Neural cell (in vitro differentiated cells): ENCODE measurements at regions not wholly inside any gene's neighbourhood (a gene's known extent, or its start where the extent isn't known, plus 50 kb on each side); places are given as distances from the start of the nearest gene placed in this dataset.

ENCODE experiments used
- H2AFZ ChIP-seq: fragments of 200-600, 300-800 bp; sonication (generic), shearing (Covaris generic); 2 replicates; pipeline ENCODE4 v1.6.0; 2014; ENCODE audit warnings: low read depth, mild to moderate bottlenecking, antibody characterized with exemption, low read length, moderate library complexity
- H3F3A ChIP-seq: fragments of 200-600 bp; shearing (Covaris generic); 2 replicates; pipeline ENCODE4 v1.6.1; 2016; ENCODE audit warnings: mild to moderate bottlenecking, moderate library complexity, mixed read lengths, antibody characterized with exemption, low read length; ENCODE audit not compliant: insufficient read depth, poor library complexity, severe bottlenecking
- H3K27ac ChIP-seq: fragments of 200-600, 300-800 bp; sonication (generic), shearing (Covaris generic); 2 replicates; pipeline ENCODE4 v1.5.1; 2014; ENCODE audit warnings: mild to moderate bottlenecking, low read length, moderate library complexity
- H3K27me3 ChIP-seq: fragments of 300-800, 200-600 bp; sonication (generic), shearing (Covaris generic); 2 replicates; pipeline ENCODE4 v1.6.0; 2014; ENCODE audit warnings: mild to moderate bottlenecking, low read depth, low read length, moderate library complexity; ENCODE audit not compliant: insufficient read depth
- H3K36me3 ChIP-seq: fragments of 300-800, 200-600 bp; sonication (generic), shearing (Covaris generic); 2 replicates; pipeline ENCODE4 v1.5.1; 2014; ENCODE audit warnings: mild to moderate bottlenecking, antibody characterized with exemption, low read length, moderate library complexity; ENCODE audit not compliant: insufficient read depth
- H3K4me2 ChIP-seq: fragments of 300-800, 200-600 bp; sonication (generic), shearing (Covaris generic); 2 replicates; pipeline ENCODE4 v1.6.0; 2014; ENCODE audit warnings: mild to moderate bottlenecking, low read length
- H3K4me3 ChIP-seq: fragments of 300-800, 200-600 bp; sonication (generic), shearing (Covaris generic); 2 replicates; pipeline ENCODE4 v1.5.1; 2014; ENCODE audit warnings: mild to moderate bottlenecking, low read length, moderate library complexity
- H3K79me2 ChIP-seq: fragments of 200-600 bp; shearing (Covaris generic); replicated peaks from 2 replicates; pipeline ENCODE4 v1.6.0; 2014; ENCODE audit warnings: mild to moderate bottlenecking, low read length, moderate library complexity; ENCODE audit not compliant: insufficient read depth
- H3K9ac ChIP-seq: fragments of 300-800, 200-600 bp; sonication (generic), shearing (Covaris generic); 2 replicates; pipeline ENCODE4 v1.6.1; 2016; ENCODE audit warnings: mild to moderate bottlenecking, low read length, mixed read lengths
- H3K9me2 ChIP-seq: fragments of 200-600 bp; shearing (Covaris generic); 2 replicates; pipeline ENCODE4 v1.6.1; 2016; ENCODE audit warnings: mild to moderate bottlenecking, low read length, mixed read lengths; ENCODE audit not compliant: insufficient read depth
- H3K9me3 ChIP-seq: fragments of 200-600, 300-800 bp; sonication (generic), shearing (Covaris generic); 2 replicates; pipeline ENCODE4 v1.6.1; 2016; ENCODE audit warnings: mild to moderate bottlenecking, mixed run types, low read length, moderate library complexity, mixed read lengths
- H4K20me1 ChIP-seq: fragments of 200-600 bp; shearing (Covaris generic); 2 replicates; pipeline ENCODE4 v1.6.1; 2016; ENCODE audit warnings: mild to moderate bottlenecking, mixed run types; ENCODE audit not compliant: insufficient read depth
- EP300 ChIP-seq: fragments of 450-650 bp; conservative IDR thresholded peaks from 2 replicates; pipeline ENCODE4 v1.6.1; 2014; ENCODE audit warnings: antibody characterized with exemption, mild to moderate bottlenecking, moderate library complexity; ENCODE audit not compliant: poor library complexity, severe bottlenecking
- EZH2 ChIP-seq: fragments of 200-600, 300-800 bp; shearing (Covaris generic), sonication (generic); IDR thresholded peaks from 2 replicates; pipeline ENCODE4 v1.6.1; 2014; ENCODE audit warnings: antibody characterized with exemption, low read length, borderline replicate concordance, mild to moderate bottlenecking; ENCODE audit not compliant: insufficient read depth, poor library complexity, severe bottlenecking
- MXI1 ChIP-seq: fragments of 450-650 bp; conservative IDR thresholded peaks from 2 replicates; pipeline ENCODE4 v1.6.1; 2014; ENCODE audit warnings: antibody characterized with exemption, mild to moderate bottlenecking; ENCODE audit not compliant: poor library complexity, severe bottlenecking
- POLR2AphosphoS5 ChIP-seq: IDR thresholded peaks from 2 replicates; pipeline ENCODE4 v1.6.1; 2012
- RAD21 ChIP-seq: fragments of 450-650 bp; conservative IDR thresholded peaks from 2 replicates; pipeline ENCODE4 v1.6.1; 2014; ENCODE audit warnings: antibody characterized with exemption, mild to moderate bottlenecking, moderate library complexity
- SMC3 ChIP-seq: fragments of 450-650 bp; conservative IDR thresholded peaks from 2 replicates; pipeline ENCODE4 v1.6.1; 2014; ENCODE audit warnings: antibody characterized with exemption, mild to moderate bottlenecking, moderate library complexity; ENCODE audit not compliant: poor library complexity
- TAF1 ChIP-seq: IDR thresholded peaks from 2 replicates; pipeline ENCODE4 v1.6.1; 2012; ENCODE audit warnings: low read depth
- TF ChIP-seq, protein P1 (sequence below): fragments of 450-650 bp; IDR thresholded peaks from 2 replicates; pipeline ENCODE4 v1.5.1; 2014; ENCODE audit warnings: antibody characterized with exemption, mild to moderate bottlenecking, moderate library complexity; ENCODE audit not compliant: poor library complexity, severe bottlenecking
- TF ChIP-seq, protein P2 (sequence below): IDR thresholded peaks from 2 replicates; pipeline ENCODE4 v1.6.1; 2012; ENCODE audit warnings: borderline replicate concordance

DNA sequence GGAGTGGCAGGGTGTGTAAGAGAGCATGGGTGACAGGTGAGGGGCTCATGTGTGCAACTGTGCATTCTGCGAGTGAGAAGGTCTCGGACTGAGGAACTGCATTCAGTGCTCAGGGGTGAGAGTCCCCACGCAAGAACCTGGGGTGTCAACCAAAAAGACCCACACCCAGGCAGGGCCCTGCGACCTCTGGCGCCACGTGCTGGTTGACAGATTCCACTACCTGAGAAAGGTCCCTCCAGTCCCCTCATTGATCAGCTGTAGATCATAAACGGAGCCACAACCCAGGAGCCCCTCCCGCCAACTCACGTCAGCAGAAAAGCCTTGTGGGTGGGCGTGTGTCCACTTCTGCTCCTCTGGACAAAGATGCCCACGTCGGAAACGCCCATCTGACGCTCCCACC is 98.7 kb downstream of the ASCL4 start:
- H3K9me3 ChIP-seq, result no peaks in the 10 kb centered on the region
- H2AFZ ChIP-seq, result no peak overlapping the region
- no peak overlapping the region for H3K9ac ChIP-seq
- no peak overlapping the region for H3K27ac ChIP-seq
- H4K20me1 ChIP-seq, result no peaks in the 10 kb centered on the region
- no peaks in the 10 kb centered on the region for H3K79me2 ChIP-seq
- no peaks in the 10 kb centered on the region for H3K9me2 ChIP-seq
- H3F3A ChIP-seq, result no peaks in the 10 kb centered on the region
- H3K36me3 ChIP-seq, result no peaks in the 10 kb centered on the region
- TF ChIP-seq, protein P1, sequence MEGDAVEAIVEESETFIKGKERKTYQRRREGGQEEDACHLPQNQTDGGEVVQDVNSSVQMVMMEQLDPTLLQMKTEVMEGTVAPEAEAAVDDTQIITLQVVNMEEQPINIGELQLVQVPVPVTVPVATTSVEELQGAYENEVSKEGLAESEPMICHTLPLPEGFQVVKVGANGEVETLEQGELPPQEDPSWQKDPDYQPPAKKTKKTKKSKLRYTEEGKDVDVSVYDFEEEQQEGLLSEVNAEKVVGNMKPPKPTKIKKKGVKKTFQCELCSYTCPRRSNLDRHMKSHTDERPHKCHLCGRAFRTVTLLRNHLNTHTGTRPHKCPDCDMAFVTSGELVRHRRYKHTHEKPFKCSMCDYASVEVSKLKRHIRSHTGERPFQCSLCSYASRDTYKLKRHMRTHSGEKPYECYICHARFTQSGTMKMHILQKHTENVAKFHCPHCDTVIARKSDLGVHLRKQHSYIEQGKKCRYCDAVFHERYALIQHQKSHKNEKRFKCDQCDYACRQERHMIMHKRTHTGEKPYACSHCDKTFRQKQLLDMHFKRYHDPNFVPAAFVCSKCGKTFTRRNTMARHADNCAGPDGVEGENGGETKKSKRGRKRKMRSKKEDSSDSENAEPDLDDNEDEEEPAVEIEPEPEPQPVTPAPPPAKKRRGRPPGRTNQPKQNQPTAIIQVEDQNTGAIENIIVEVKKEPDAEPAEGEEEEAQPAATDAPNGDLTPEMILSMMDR, result no peak
- no peak for TF ChIP-seq EZH2
- no peak for TF ChIP-seq MXI1
- TF ChIP-seq, protein P2, sequence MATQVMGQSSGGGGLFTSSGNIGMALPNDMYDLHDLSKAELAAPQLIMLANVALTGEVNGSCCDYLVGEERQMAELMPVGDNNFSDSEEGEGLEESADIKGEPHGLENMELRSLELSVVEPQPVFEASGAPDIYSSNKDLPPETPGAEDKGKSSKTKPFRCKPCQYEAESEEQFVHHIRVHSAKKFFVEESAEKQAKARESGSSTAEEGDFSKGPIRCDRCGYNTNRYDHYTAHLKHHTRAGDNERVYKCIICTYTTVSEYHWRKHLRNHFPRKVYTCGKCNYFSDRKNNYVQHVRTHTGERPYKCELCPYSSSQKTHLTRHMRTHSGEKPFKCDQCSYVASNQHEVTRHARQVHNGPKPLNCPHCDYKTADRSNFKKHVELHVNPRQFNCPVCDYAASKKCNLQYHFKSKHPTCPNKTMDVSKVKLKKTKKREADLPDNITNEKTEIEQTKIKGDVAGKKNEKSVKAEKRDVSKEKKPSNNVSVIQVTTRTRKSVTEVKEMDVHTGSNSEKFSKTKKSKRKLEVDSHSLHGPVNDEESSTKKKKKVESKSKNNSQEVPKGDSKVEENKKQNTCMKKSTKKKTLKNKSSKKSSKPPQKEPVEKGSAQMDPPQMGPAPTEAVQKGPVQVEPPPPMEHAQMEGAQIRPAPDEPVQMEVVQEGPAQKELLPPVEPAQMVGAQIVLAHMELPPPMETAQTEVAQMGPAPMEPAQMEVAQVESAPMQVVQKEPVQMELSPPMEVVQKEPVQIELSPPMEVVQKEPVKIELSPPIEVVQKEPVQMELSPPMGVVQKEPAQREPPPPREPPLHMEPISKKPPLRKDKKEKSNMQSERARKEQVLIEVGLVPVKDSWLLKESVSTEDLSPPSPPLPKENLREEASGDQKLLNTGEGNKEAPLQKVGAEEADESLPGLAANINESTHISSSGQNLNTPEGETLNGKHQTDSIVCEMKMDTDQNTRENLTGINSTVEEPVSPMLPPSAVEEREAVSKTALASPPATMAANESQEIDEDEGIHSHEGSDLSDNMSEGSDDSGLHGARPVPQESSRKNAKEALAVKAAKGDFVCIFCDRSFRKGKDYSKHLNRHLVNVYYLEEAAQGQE, result no peak
- TF ChIP-seq EP300, result no peak
- no peak for TF ChIP-seq SMC3
- no peak for TF ChIP-seq POLR2AphosphoS5
- no peak for TF ChIP-seq RAD21
- TF ChIP-seq TAF1, result no peak
- no peak overlapping the region for H3K4me3 ChIP-seq
- H3K27me3 ChIP-seq, result no peaks in the 10 kb centered on the region
- H3K4me2 ChIP-seq, result no peak overlapping the region

DNA sequence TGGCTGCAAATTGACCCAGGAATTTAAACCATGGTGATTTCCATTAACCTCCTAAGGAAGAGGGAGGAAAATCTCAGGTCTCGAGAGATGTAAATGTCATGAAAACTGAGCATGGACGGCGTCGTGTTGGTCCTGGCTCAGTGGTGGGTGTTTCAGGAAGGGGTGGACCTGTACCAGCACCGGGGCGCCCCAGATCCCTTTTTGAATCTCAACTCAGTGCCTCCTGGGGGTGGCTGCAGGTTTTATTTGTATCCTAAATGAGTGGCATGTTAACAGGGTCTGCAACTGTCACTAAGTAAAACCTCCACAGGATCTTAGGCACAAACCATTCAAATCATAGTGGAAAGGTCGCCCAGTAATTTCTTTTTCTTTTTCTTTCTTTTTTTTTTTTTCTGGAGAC is 101.3 kb downstream of the ASCL4 start:
- no peaks in the 10 kb centered on the region for H3K9me3 ChIP-seq
- H3K4me2 ChIP-seq, result no peak overlapping the region
- no peak for TF ChIP-seq EP300
- TF ChIP-seq MXI1, result no peak
- no peak for TF ChIP-seq POLR2AphosphoS5
- TF ChIP-seq RAD21, result no peak
- TF ChIP-seq, protein P1, result no peak
- no peak for TF ChIP-seq EZH2
- no peak for TF ChIP-seq SMC3
- TF ChIP-seq, protein P2, result no peak
- no peak for TF ChIP-seq TAF1
- H3F3A ChIP-seq, result no peaks in the 10 kb centered on the region
- no peaks in the 10 kb centered on the region for H3K36me3 ChIP-seq
- H3K9ac ChIP-seq, result no peak overlapping the region
- no peaks in the 10 kb centered on the region for H3K27me3 ChIP-seq
- H3K4me3 ChIP-seq, result no peak overlapping the region
- no peak overlapping the region for H3K27ac ChIP-seq
- H3K79me2 ChIP-seq, result no peaks in the 10 kb centered on the region
- no peaks in the 10 kb centered on the region for H4K20me1 ChIP-seq
- no peak overlapping the region for H2AFZ ChIP-seq
- no peaks in the 10 kb centered on the region for H3K9me2 ChIP-seq
